ENCODE measurements at regions not wholly inside any gene's neighbourhood (a gene's known extent, or its start where the extent isn't known, plus 50 kb on each side); places are given as distances from the start of the nearest gene placed in this dataset.

DNA sequence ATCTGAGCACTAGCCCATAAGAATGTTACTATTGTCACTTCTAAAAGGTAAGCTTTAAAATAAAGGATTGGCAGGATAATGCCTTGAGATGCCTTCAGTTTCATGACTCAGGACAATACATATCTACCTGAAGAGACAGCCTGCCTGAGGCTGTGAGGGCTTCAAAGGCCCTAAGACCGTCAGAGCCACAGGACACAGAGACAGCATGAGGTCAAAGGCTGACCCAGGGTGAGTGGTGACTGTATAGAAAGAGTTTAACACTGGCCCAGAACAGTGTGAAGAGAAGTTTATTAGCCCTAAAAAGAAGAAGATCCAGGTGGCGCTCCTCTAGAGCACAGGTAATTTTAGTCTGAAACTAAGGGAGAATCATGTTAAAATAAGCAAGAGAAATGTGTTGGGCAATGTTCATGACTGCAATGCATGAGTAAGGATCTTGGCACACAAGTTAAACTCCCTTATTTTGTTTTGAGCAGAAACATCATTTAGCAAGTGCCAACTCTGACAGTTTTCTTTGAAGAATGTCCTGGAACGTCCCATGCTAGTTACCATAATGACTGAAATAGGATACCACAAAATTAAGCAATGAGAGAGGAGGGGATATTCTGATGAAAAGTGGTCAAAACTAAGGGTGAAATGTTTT is 78.1 kb upstream of the FAM110C start:
- 63 to 75% methylated on average over 3 of the region's 3 CpGs for WGBS, 2 donors
- intact Hi-C loops (cut with DNase I) = no loop called here
- Histone ChIP-seq H3K36me3 (replicated peaks in 1 of 2; ENCODE audit: insufficient read depth in 1 of 2, low read depth in 2 of 2) (no peaks in the 10 kb centered on the region), H3K4me3 (no peak overlapping the region), H3K4me1 (no peaks in the 10 kb centered on the region), H3K27me3 (no peaks in the 10 kb centered on the region), H3K27ac (no peak overlapping the region), H3K9me3 (no peaks in the 10 kb centered on the region)
- no peak for ATAC-seq
- TF ChIP-seq POLR2A (IDR thresholded peaks at IDR 0.05) = no peak
- TF ChIP-seq, protein P1, sequence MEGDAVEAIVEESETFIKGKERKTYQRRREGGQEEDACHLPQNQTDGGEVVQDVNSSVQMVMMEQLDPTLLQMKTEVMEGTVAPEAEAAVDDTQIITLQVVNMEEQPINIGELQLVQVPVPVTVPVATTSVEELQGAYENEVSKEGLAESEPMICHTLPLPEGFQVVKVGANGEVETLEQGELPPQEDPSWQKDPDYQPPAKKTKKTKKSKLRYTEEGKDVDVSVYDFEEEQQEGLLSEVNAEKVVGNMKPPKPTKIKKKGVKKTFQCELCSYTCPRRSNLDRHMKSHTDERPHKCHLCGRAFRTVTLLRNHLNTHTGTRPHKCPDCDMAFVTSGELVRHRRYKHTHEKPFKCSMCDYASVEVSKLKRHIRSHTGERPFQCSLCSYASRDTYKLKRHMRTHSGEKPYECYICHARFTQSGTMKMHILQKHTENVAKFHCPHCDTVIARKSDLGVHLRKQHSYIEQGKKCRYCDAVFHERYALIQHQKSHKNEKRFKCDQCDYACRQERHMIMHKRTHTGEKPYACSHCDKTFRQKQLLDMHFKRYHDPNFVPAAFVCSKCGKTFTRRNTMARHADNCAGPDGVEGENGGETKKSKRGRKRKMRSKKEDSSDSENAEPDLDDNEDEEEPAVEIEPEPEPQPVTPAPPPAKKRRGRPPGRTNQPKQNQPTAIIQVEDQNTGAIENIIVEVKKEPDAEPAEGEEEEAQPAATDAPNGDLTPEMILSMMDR (IDR thresholded peaks at IDR 0.05) = no peak
- no peak for DNase-seq

DNA sequence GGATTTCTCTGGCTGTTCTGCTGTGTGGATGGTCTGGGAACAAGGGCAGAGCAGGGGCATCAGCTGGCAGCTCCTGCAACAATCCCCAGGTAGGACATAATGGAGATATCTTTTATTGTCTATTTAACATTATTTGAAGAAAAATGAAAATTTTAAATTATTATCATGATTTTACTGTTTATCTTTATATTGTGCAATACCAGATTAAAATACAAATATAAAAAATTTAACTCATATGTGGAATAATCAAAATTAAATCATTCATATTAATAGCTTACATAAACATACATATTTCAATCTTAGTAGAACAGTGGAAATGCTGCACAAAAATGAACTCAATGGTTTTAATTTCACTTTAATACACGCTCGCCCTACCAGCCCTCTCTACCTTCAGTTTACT is 70.6 kb upstream of the FAM110C start:
- no peak overlapping the region for H3K4me3 ChIP-seq
- H3K4me1 ChIP-seq = peaks cover 5% of the 10 kb centered on the region
- no peak for DNase-seq
- TF ChIP-seq POLR2A (IDR thresholded peaks at IDR 0.05) = no peak
- 92 to 94% methylated on average over 2 of the region's 2 CpGs for WGBS, 2 donors
- no peaks in the 10 kb centered on the region for H3K36me3 ChIP-seq (replicated peaks in 1 of 2; ENCODE audit: insufficient read depth in 1 of 2, low read depth in 2 of 2)
- H3K9me3 ChIP-seq = no peaks in the 10 kb centered on the region
- no peaks in the 10 kb centered on the region for H3K27me3 ChIP-seq
- ATAC-seq = no peak
- intact Hi-C loops (cut with DNase I) = no loop called here
- H3K27ac ChIP-seq = no peak overlapping the region

DNA sequence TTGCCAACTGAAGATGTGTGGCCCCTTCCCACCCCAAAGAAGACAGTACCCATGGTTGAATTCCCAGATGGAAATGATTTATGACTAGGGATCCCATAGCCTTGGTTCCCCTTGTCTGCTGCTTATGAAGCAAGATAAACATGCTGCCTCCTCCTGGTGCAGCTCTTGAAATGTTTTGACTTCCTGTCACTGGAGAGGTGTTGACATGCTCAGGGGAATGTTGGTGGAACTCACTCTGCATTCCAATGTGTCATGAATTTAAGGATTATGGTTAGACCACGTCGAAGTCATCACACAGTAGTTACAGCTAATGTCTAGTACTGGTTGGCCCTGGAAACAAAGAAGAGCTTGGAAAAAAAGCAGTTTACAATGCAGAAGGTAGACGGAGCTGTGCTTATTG is 69.0 kb upstream of the FAM110C start:
- ATAC-seq (no peak), DNase-seq (no peak)
- Histone ChIP-seq H3K4me3 (no peak overlapping the region), H3K27me3 (no peaks in the 10 kb centered on the region), H3K4me1 (peaks cover 8% of the 10 kb centered on the region), H3K36me3 (replicated peaks in 1 of 2; ENCODE audit: insufficient read depth in 1 of 2, low read depth in 2 of 2) (no peaks in the 10 kb centered on the region), H3K9me3 (no peaks in the 10 kb centered on the region), H3K27ac (no peak overlapping the region)
- intact Hi-C loops (cut with DNase I) = no loop called here
- 44 to 45% methylated on average over 3 of the region's 3 CpGs for WGBS, 2 donors
- TF ChIP-seq POLR2A (IDR thresholded peaks at IDR 0.05) = no peak
- TF ChIP-seq, protein P1 (IDR thresholded peaks at IDR 0.05) = peak in 1 of 7 experiments; percentile 4

DNA sequence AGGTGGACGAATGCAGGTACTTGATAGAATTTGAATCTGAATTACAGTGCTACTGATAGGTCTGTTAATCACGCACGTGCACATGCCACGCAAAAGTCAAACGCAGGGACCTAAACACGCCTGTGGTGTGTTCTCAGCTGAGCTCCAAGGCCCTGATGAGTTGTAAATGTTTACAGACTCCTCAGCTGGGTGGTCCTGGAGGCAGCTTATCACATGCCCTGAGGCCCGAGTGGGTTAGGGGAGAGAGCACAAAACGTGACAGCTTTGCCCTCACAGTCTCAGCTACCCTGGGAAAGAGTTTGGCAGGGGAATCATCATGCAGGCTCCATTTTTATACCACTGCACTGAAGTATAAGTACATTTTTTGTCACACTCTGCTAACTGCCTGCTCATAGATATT is 68.3 kb upstream of the FAM110C start:
- TF ChIP-seq, protein P1 (IDR thresholded peaks at IDR 0.05) = no peak
- no peak for TF ChIP-seq POLR2A (IDR thresholded peaks at IDR 0.05)
- intact Hi-C loops (cut with DNase I) = no loop called here
- Histone ChIP-seq H3K27ac (no peak overlapping the region), H3K4me3 (no peak overlapping the region), H3K36me3 (replicated peaks in 1 of 2; ENCODE audit: insufficient read depth in 1 of 2, low read depth in 2 of 2) (no peaks in the 10 kb centered on the region), H3K9me3 (no peaks in the 10 kb centered on the region), H3K27me3 (no peaks in the 10 kb centered on the region), H3K4me1 (peaks cover 15% of the 10 kb centered on the region)
- 79 to 81% methylated on average over 8 of the region's 8 CpGs for whole genome bisulfite sequencing, 2 donors
- ATAC-seq (no peak), DNase-seq (no peak)

DNA sequence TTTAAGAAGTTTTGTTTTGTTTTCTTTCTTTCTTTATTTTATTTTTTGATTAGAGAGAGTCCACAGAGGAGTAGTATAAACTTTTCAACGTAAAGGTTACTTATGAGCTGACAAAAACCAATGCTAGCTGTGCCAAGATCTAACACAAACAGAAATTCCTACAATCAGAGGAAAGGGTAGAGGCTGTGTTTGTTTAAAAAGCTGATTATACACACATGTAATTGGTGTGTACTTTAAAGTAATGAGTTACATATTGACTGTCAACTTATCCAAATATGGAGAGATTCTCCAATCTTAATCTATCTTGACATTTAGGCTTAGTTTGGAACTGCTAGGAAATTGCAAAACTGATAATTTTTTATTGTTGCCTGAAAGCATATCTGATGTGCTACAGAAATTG is 63.7 kb upstream of the FAM110C start:
- intact Hi-C loops (cut with DNase I) = no loop called here
- Histone ChIP-seq H3K27me3 (no peaks in the 10 kb centered on the region), H3K9me3 (peaks cover 0 to 9% (median 0%) of the 10 kb centered on the region in 3 donors), H3K27ac (peak overlapping the region in 1 of 4 donors; percentile 33), H3K36me3 (replicated peaks in 1 of 2; ENCODE audit: insufficient read depth in 1 of 2, low read depth in 2 of 2) (no peaks in the 10 kb centered on the region), H3K4me3 (no peak overlapping the region), H3K4me1 (peaks cover 20% of the 10 kb centered on the region)
- ATAC-seq (no peak), DNase-seq (no peak)
- 7 to 11% methylated on average over 1 of the region's 1 CpG for WGBS, 2 donors
- TF ChIP-seq, protein P1 (IDR thresholded peaks at IDR 0.05) = no peak
- TF ChIP-seq POLR2A (IDR thresholded peaks at IDR 0.05) = no peak
